Testis (tissue), 2 donors: ENCODE measurements at regions not wholly inside any gene's neighbourhood (a gene's known extent, or its start where the extent isn't known, plus 50 kb on each side); places are given as distances from the start of the nearest gene placed in this dataset.

Source experiments
- POLR2A ChIP-seq: fragments of 450-650 bp; IDR thresholded peaks from one replicate; pipeline ENCODE4 v1.6.1; 2017; ENCODE audit warnings: antibody characterized with exemption, mild to moderate bottlenecking, moderate library complexity
- TF ChIP-seq, protein P1 (sequence below), 3 experiments: fragments of 450-650 bp in 2 of 3; fragments of 200-600 bp in 1 of 3; sonication (generic) in 1 of 3; IDR thresholded peaks; one replicate each; pipeline ENCODE4 v1.5.1; 2016 to 2019; ENCODE audit warnings: antibody characterized with exemption in 3 of 3, mild to moderate bottlenecking in 2 of 3, moderate library complexity in 1 of 3

DNA sequence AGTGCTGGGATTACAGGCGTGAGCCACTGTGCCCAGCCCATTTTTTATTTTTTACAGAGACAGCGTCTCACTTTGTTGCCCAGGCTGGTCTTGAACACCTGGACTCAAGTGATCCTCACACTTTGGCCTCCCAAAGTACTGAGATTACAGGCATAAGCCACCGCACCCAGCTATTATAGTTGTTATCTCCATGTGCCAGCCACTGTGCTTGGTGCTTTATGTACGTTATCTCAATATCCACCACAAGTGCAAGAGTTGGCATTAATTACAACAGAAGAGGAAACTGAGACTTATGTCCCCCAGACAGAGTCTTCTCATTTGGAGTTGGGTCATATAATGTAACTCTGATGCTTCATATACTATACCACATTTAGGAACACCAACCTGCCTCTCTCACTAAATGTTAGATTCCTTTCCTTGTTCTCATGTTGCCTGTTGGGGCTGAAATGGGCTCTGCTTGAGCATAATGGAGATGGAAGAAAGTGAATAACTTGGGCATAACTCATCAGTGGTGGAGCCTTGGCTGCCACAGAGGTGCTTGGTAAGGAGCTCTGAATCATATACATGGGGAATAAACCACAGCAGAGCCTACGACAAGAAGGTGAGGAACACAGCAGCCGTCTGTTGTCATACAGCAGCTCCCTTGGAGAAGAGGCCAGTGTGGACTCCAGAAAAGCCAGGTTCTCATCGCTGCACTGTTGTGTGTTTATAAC is 84.3 kb downstream of the SPRY1 start:
- TF ChIP-seq, protein P1, sequence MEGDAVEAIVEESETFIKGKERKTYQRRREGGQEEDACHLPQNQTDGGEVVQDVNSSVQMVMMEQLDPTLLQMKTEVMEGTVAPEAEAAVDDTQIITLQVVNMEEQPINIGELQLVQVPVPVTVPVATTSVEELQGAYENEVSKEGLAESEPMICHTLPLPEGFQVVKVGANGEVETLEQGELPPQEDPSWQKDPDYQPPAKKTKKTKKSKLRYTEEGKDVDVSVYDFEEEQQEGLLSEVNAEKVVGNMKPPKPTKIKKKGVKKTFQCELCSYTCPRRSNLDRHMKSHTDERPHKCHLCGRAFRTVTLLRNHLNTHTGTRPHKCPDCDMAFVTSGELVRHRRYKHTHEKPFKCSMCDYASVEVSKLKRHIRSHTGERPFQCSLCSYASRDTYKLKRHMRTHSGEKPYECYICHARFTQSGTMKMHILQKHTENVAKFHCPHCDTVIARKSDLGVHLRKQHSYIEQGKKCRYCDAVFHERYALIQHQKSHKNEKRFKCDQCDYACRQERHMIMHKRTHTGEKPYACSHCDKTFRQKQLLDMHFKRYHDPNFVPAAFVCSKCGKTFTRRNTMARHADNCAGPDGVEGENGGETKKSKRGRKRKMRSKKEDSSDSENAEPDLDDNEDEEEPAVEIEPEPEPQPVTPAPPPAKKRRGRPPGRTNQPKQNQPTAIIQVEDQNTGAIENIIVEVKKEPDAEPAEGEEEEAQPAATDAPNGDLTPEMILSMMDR (IDR thresholded peaks at IDR 0.05) = no peak
- no peak for TF ChIP-seq POLR2A
